Colonic mucosa (tissue), 4 donors: ENCODE measurements at regions not wholly inside any gene's neighbourhood (a gene's known extent, or its start where the extent isn't known, plus 50 kb on each side); places are given as distances from the start of the nearest gene placed in this dataset.

Source experiments
- DNase-seq: peaks from one replicate; pipeline ENCODE4 v3.0.0-alpha.2; 2020
- H3K27ac ChIP-seq: fragments of 200-600 bp; one replicate; pipeline ENCODE4 v1.8.0; 2021
- H3K27me3 ChIP-seq: fragments of 200-600 bp; one replicate; pipeline ENCODE4 v1.8.0; 2021
- H3K36me3 ChIP-seq: fragments of 200-600 bp; one replicate; pipeline ENCODE4 v1.8.0; 2021
- H3K4me1 ChIP-seq: fragments of 200-600 bp; one replicate; pipeline ENCODE4 v1.8.0; 2021; ENCODE audit warnings: mild to moderate bottlenecking
- H3K4me3 ChIP-seq: fragments of 200-600 bp; one replicate; pipeline ENCODE4 v1.8.0; 2021
- H3K9ac ChIP-seq, 2 donors: one replicate each; pipeline ENCODE4 v1.7.0; 2013; ENCODE audit warnings: control low read depth in 2 of 2, low read depth in 2 of 2, low read length in 2 of 2
- H3K9me3 ChIP-seq: fragments of 200-600 bp; one replicate; pipeline ENCODE4 v1.8.0; 2021
- CTCF ChIP-seq: fragments of 200-600 bp; IDR thresholded peaks from one replicate; pipeline ENCODE4 v1.8.0; 2022; ENCODE audit warnings: antibody characterized with exemption, mild to moderate bottlenecking
- intact Hi-C: fragments of 100-400 bp; cut with DNase I; formaldehyde crosslinking; loops from one replicate; pipeline ENCODE4 v1.14.1; 2022
- donor health status: healthy.
- donor health status: DM: no; HTN: no; CAD: no.
- donor health status: DM: no; HTN: no; CAD: no.

- TF ChIP-seq CTCF, result no peak
- Histone ChIP-seq H3K36me3 (no peaks in the 10 kb centered on the region), H3K27ac (no peak overlapping the region), H3K4me3 (no peak overlapping the region), H3K9me3 (no peaks in the 10 kb centered on the region), H3K27me3 (no peaks in the 10 kb centered on the region), H3K4me1 (no peaks in the 10 kb centered on the region), H3K9ac (no peak overlapping the region)
- intact Hi-C loops, result no loop called here
- DNase-seq, result no peak
Observed at GRCh38 chr5:125125031-125125823, 378.8 kb upstream of the ZNF608 start.

GRCh38 chr5:125126050-125126449 is 379.6 kb upstream of the ZNF608 start:
- no peaks in the 10 kb centered on the region for H3K27me3 ChIP-seq
- no peak overlapping the region for H3K4me3 ChIP-seq
- no peak for DNase-seq
- TF ChIP-seq CTCF, result no peak
- H3K27ac ChIP-seq, result no peak overlapping the region
- no peak overlapping the region for H3K9ac ChIP-seq
- H3K36me3 ChIP-seq, result no peaks in the 10 kb centered on the region
- H3K9me3 ChIP-seq, result no peaks in the 10 kb centered on the region
- no peaks in the 10 kb centered on the region for H3K4me1 ChIP-seq
- intact Hi-C loops, result no loop called here

GRCh38 chr5:125129151-125129806 is 382.8 kb upstream of the ZNF608 start:
- Histone ChIP-seq H3K27ac (no peak overlapping the region), H3K4me1 (no peaks in the 10 kb centered on the region), H3K27me3 (no peaks in the 10 kb centered on the region), H3K36me3 (no peaks in the 10 kb centered on the region), H3K4me3 (no peak overlapping the region), H3K9ac (no peak overlapping the region), H3K9me3 (no peaks in the 10 kb centered on the region)
- intact Hi-C loops, result no loop called here
- no peak for DNase-seq
- TF ChIP-seq CTCF, result no peak

GRCh38 chr5:125130591-125130990 is 384.2 kb upstream of the ZNF608 start:
- intact Hi-C loops, result no loop called here
- H3K4me1 ChIP-seq, result no peaks in the 10 kb centered on the region
- H3K36me3 ChIP-seq, result no peaks in the 10 kb centered on the region
- TF ChIP-seq CTCF, result no peak
- H3K9ac ChIP-seq, result no peak overlapping the region
- H3K4me3 ChIP-seq, result no peak overlapping the region
- H3K27ac ChIP-seq, result no peak overlapping the region
- H3K27me3 ChIP-seq, result no peaks in the 10 kb centered on the region
- DNase-seq, result no peak
- no peaks in the 10 kb centered on the region for H3K9me3 ChIP-seq

- Histone ChIP-seq H3K36me3 (no peaks in the 10 kb centered on the region), H3K27me3 (no peaks in the 10 kb centered on the region), H3K9ac (no peak overlapping the region), H3K9me3 (no peaks in the 10 kb centered on the region), H3K4me1 (no peaks in the 10 kb centered on the region), H3K4me3 (no peak overlapping the region), H3K27ac (no peak overlapping the region)
- no peak for DNase-seq
- no peak for TF ChIP-seq CTCF
- intact Hi-C loops, result no loop called here
Observed at GRCh38 chr5:125134216-125135081, 388.0 kb upstream of the ZNF608 start.
